ENCODE measurements at regions not wholly inside any gene's neighbourhood (a gene's known extent, or its start where the extent isn't known, plus 50 kb on each side); places are given as distances from the start of the nearest gene placed in this dataset.

- DNase-seq = no peak
These were observed 172.9 kb downstream of the CMPK2 start for GRCh38 chr2:6692819-6693218.

- no peak for DNase-seq
These were observed 171.2 kb downstream of the CMPK2 start for GRCh38 chr2:6694555-6694954.

GRCh38 chr2:6700335-6700734 is 165.4 kb downstream of the CMPK2 start:
- DNase-seq = no peak

GRCh38 chr2:6704077-6704476 is 161.6 kb downstream of the CMPK2 start:
- no peak for DNase-seq

GRCh38 chr2:6721395-6721794 is 144.3 kb downstream of the CMPK2 start:
- DNase-seq = no peak

GRCh38 chr2:6722574-6722973 is 143.1 kb downstream of the CMPK2 start:
- DNase-seq = no peak

GRCh38 chr2:6723865-6724604 is 141.7 kb downstream of the CMPK2 start:
- DNase-seq = no peak

GRCh38 chr2:6724605-6725140 is 141.0 kb downstream of the CMPK2 start:
- DNase-seq = no peak

- no peak for DNase-seq
These were observed 137.6 kb downstream of the CMPK2 start for GRCh38 chr2:6728156-6728555.

GRCh38 chr2:6730003-6730402 is 135.7 kb downstream of the CMPK2 start:
- no peak for DNase-seq

GRCh38 chr2:6730649-6731532 is 134.8 kb downstream of the CMPK2 start:
- DNase-seq = no peak

- DNase-seq = no peak
These were observed 126.2 kb downstream of the CMPK2 start for GRCh38 chr2:6739547-6739946.

- no peak for DNase-seq
These were observed 124.5 kb downstream of the CMPK2 start for GRCh38 chr2:6741229-6741628.

- DNase-seq = no peak
These were observed 121.7 kb downstream of the CMPK2 start for GRCh38 chr2:6744038-6744437.

- no peak for DNase-seq
These were observed 118.3 kb downstream of the CMPK2 start for GRCh38 chr2:6747433-6747832.

GRCh38 chr2:6748406-6749067 is 117.2 kb downstream of the CMPK2 start:
- no peak for DNase-seq

- DNase-seq = no peak
These were observed 115.7 kb downstream of the CMPK2 start for GRCh38 chr2:6749962-6750361.

GRCh38 chr2:6750411-6751158 is 115.1 kb downstream of the CMPK2 start:
- DNase-seq = no peak

GRCh38 chr2:6754419-6754818 is 111.3 kb downstream of the CMPK2 start:
- DNase-seq = no peak

GRCh38 chr2:6755456-6755855 is 110.3 kb downstream of the CMPK2 start:
- DNase-seq = no peak

- DNase-seq = no peak
These were observed 108.5 kb downstream of the CMPK2 start for GRCh38 chr2:6757215-6757614.

- no peak for DNase-seq
These were observed 106.0 kb downstream of the CMPK2 start for GRCh38 chr2:6759689-6760088.

- no peak for DNase-seq
These were observed 105.6 kb downstream of the CMPK2 start for GRCh38 chr2:6760132-6760531.
